ENCODE measurements at regions not wholly inside any gene's neighbourhood (a gene's known extent, or its start where the extent isn't known, plus 50 kb on each side); places are given as distances from the start of the nearest gene placed in this dataset.

- no peak for TF ChIP-seq CTCF (IDR thresholded peaks at IDR 0.05)
- intact Hi-C loops (cut with DNase I), result no loop called here
- Histone ChIP-seq H3K36me3 (no peaks in the 10 kb centered on the region), H3K4me1 (peaks cover 0 to 2% (median 0%) of the 10 kb centered on the region in 9 donors), H3K4me3 (no peak overlapping the region), H3K9me3 (peaks cover 0 to 9% (median 0%) of the 10 kb centered on the region in 11 donors), H3K27me3 (no peaks in the 10 kb centered on the region), H3K27ac (no peak overlapping the region)
- 50 to 58% methylated on average over 1 of the region's 1 CpG for WGBS, 2 donors
- no peak for DNase-seq
- ATAC-seq, result no peak
Observed at GRCh38 chr5:33153372-33153771, 287.4 kb upstream of the TARS1 start.

GRCh38 chr5:33153831-33154230 is 286.9 kb upstream of the TARS1 start:
- Histone ChIP-seq H3K27ac (no peak overlapping the region), H3K4me3 (no peak overlapping the region), H3K27me3 (no peaks in the 10 kb centered on the region), H3K4me1 (no peaks in the 10 kb centered on the region), H3K9me3 (peaks cover 0 to 9% (median 0%) of the 10 kb centered on the region in 11 donors), H3K36me3 (no peaks in the 10 kb centered on the region)
- no peak for ATAC-seq
- 82 to 86% methylated on average over 1 of the region's 1 CpG for WGBS, 2 donors
- DNase-seq, result no peak
- intact Hi-C loops (cut with DNase I), result no loop called here
- TF ChIP-seq CTCF (IDR thresholded peaks at IDR 0.05), result no peak

- H3K4me3 ChIP-seq, result no peak overlapping the region
- 82 to 89% methylated on average over 2 of the region's 2 CpGs for WGBS, 2 donors
- no peaks in the 10 kb centered on the region for H3K27me3 ChIP-seq
- H3K36me3 ChIP-seq, result no peaks in the 10 kb centered on the region
- intact Hi-C loops (cut with DNase I), result no loop called here
- no peak for ATAC-seq
- H3K4me1 ChIP-seq, result no peaks in the 10 kb centered on the region
- DNase-seq, result no peak
- TF ChIP-seq CTCF (IDR thresholded peaks at IDR 0.05), result no peak
- peaks cover 0 to 24% (median 0%) of the 10 kb centered on the region in 11 donors for H3K9me3 ChIP-seq
- no peak overlapping the region for H3K27ac ChIP-seq
Observed at GRCh38 chr5:33160871-33161270, 279.9 kb upstream of the TARS1 start.

- Histone ChIP-seq H3K9me3 (peaks cover 0 to 24% (median 0%) of the 10 kb centered on the region in 11 donors), H3K4me1 (no peaks in the 10 kb centered on the region), H3K4me3 (no peak overlapping the region), H3K36me3 (no peaks in the 10 kb centered on the region), H3K27ac (no peak overlapping the region), H3K27me3 (no peaks in the 10 kb centered on the region)
- DNase-seq (no peak), ATAC-seq (no peak)
- TF ChIP-seq CTCF (IDR thresholded peaks at IDR 0.05), result no peak
- WGBS, 2 donors, result 79 to 80% methylated on average over 3 of the region's 3 CpGs
- intact Hi-C loops (cut with DNase I), result no loop called here
Observed at GRCh38 chr5:33161421-33161820, 279.3 kb upstream of the TARS1 start.

All from heart right ventricle (tissue), 16 donors.